ENCODE measurements at regions not wholly inside any gene's neighbourhood (a gene's known extent, or its start where the extent isn't known, plus 50 kb on each side); places are given as distances from the start of the nearest gene placed in this dataset.
"Not testable (repeated sequence)": the region's sequence is repeated elsewhere in the genome, so short reads cannot be mapped to it uniquely, and the experiment has no call there.

- Mint-ChIP-seq H3K4me3 (no peak overlapping the region), H3K36me3 (ENCODE audit: low read depth) (no peaks in the 10 kb centered on the region), H3K27me3 (no peaks in the 10 kb centered on the region), H3K4me1 (no peaks in the 10 kb centered on the region), H3K27ac (no peak overlapping the region), H3K9me3 (peaks cover 7% of the 10 kb centered on the region)
- DNase-seq, result no peak
- intact Hi-C loops (cut with micrococcal nuclease), result no loop called here
These were observed 58.9 kb downstream of the OR5AK2 start for GRCh38 chr11:57047610-57048009.

DNA sequence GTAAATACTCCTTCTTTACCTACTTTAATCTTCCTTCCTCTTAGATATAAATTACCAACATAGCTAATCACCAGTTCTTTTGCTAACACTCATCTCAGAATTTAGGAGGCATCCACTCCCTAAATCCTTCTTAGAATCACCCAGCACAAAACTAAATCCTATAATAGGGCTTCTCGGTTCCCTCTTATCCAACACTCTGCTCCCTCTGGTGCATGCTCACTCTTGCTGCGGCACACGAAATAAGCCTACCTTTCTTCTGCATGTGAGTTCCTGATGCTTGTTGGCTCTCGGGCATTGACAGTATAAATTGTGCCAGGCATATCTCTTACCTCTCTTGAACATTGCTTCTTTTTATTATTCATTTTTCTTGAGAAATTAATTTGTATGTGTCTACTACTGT, 61.0 kb downstream of the OR5AK2 start:
- Mint-ChIP-seq H3K27me3 (no peaks in the 10 kb centered on the region), H3K9me3 (peaks cover 7% of the 10 kb centered on the region), H3K4me3 (no peak overlapping the region), H3K36me3 (ENCODE audit: low read depth) (no peaks in the 10 kb centered on the region), H3K27ac (no peak overlapping the region), H3K4me1 (no peaks in the 10 kb centered on the region)
- intact Hi-C loops (cut with micrococcal nuclease), result no loop called here
- no peak for DNase-seq

DNA sequence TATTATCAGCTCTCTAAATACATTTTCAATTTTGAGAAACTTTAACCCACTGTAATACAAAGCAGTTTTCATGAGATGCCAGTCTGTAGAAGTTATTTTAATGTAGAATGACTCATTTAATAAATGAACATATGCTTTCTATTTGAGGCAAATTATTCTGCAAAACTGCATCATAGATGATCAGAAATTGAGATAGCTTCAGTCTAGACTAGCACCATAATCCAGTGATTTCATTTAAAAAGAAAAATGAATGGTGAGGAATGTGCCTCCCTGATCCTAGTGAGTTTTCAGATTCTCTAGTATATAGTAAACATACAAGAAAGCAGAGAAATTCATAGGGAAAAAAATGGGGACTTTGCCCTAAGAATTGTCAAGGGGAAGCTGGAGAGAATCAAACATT, 66.1 kb downstream of the OR5AK2 start:
- no peaks in the 10 kb centered on the region for H3K9me3 Mint-ChIP-seq
- intact Hi-C loops (cut with micrococcal nuclease), result no loop called here
- H3K27me3 Mint-ChIP-seq, result no peaks in the 10 kb centered on the region
- no peaks in the 10 kb centered on the region for H3K4me1 Mint-ChIP-seq
- H3K36me3 Mint-ChIP-seq (ENCODE audit: low read depth), result no peaks in the 10 kb centered on the region
- no peak overlapping the region for H3K4me3 Mint-ChIP-seq
- DNase-seq, result no peak
- no peak overlapping the region for H3K27ac Mint-ChIP-seq

DNA sequence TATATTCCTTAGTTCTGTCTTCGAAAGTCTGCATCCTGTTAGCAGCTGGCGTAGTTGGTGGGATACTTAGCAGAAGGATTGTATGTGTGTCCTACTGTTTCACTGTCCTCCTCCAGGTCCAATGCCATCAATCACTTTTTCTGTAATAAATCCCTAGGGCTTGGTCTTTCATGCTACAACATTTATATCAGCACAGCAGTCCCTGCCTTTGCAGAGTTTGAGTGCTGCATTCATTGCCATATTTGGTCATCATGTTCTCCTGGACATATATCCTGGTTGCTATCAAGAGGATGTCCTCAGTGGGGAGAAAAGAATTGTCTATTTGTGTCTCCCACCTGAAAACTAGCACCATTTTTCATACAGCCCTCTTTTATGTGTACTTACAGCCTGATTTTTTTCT, 67.0 kb downstream of the OR5AK2 start:
- H3K27ac Mint-ChIP-seq, result no peak overlapping the region
- no peaks in the 10 kb centered on the region for H3K36me3 Mint-ChIP-seq (ENCODE audit: low read depth)
- no peaks in the 10 kb centered on the region for H3K4me1 Mint-ChIP-seq
- no peaks in the 10 kb centered on the region for H3K9me3 Mint-ChIP-seq
- intact Hi-C loops (cut with micrococcal nuclease), result no loop called here
- no peak overlapping the region for H3K4me3 Mint-ChIP-seq
- DNase-seq, result no peak
- no peaks in the 10 kb centered on the region for H3K27me3 Mint-ChIP-seq

GRCh38 chr11:57056735-57057134, 68.0 kb downstream of the OR5AK2 start:
- intact Hi-C loops (cut with micrococcal nuclease), result no loop called here
- Mint-ChIP-seq H3K4me3 (no peak overlapping the region), H3K4me1 (no peaks in the 10 kb centered on the region), H3K9me3 (no peaks in the 10 kb centered on the region), H3K27ac (no peak overlapping the region), H3K36me3 (ENCODE audit: low read depth) (no peaks in the 10 kb centered on the region), H3K27me3 (no peaks in the 10 kb centered on the region)
- no peak for DNase-seq

GRCh38 chr11:57057561-57057960, 68.8 kb downstream of the OR5AK2 start:
- H3K27me3 Mint-ChIP-seq, result no peaks in the 10 kb centered on the region
- no peak overlapping the region for H3K4me3 Mint-ChIP-seq
- DNase-seq, result no peak
- H3K36me3 Mint-ChIP-seq (ENCODE audit: low read depth), result no peaks in the 10 kb centered on the region
- intact Hi-C loops (cut with micrococcal nuclease), result no loop called here
- no peaks in the 10 kb centered on the region for H3K4me1 Mint-ChIP-seq
- no peaks in the 10 kb centered on the region for H3K9me3 Mint-ChIP-seq
- no peak overlapping the region for H3K27ac Mint-ChIP-seq

DNA sequence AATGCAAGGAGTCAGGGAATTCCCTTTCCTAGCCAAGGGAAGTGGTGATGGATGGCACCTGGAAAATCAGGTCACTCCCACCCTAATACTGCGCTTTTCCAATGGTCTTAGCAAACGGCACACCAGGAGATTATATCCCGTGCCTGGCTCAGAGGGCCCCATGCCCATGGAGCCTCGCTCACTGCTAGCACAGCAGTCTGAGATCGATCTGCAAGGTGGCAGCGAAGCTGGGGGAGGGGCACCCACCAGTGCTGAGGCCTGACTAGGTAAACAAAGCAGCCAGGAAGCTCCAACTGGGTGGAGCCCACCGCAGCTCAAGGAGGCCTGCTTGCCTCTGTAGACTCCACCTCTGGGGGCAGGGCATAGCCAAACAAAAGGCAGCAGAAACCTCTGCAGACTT, 74.2 kb downstream of the OR5AK2 start:
- DNase-seq; H3K9me3 Mint-ChIP-seq; intact Hi-C loops (cut with micrococcal nuclease); H3K4me1 Mint-ChIP-seq; H3K27ac Mint-ChIP-seq; H3K4me3 Mint-ChIP-seq; H3K36me3 Mint-ChIP-seq (ENCODE audit: low read depth); H3K27me3 Mint-ChIP-seq: not testable (repeated sequence)

GRCh38 chr11:57069942-57070341, 81.2 kb downstream of the OR5AK2 start:
- no peak overlapping the region for H3K4me3 Mint-ChIP-seq
- intact Hi-C loops (cut with micrococcal nuclease), result no loop called here
- DNase-seq, result no peak
- H3K9me3 Mint-ChIP-seq, result no peaks in the 10 kb centered on the region
- no peaks in the 10 kb centered on the region for H3K4me1 Mint-ChIP-seq
- no peaks in the 10 kb centered on the region for H3K36me3 Mint-ChIP-seq (ENCODE audit: low read depth)
- no peak overlapping the region for H3K27ac Mint-ChIP-seq
- no peaks in the 10 kb centered on the region for H3K27me3 Mint-ChIP-seq

DNA sequence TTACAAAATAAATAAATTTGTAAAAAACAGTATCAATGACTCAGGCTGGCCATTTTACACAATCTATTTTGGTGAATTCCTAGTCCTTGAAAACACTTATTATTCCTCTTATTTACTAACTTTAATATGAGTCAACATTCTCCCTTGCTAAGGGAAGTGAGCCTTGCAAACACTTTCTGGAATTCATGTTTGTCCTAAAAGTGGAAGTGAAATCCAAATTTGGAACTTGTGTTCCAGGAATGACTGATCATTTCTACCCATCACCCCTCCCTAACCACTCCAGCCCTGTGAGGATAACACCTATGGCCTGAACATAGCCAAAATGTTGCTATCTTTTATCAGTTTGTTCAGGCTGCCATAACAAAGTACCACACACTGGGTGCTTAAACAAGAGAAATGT, 83.1 kb downstream of the OR5AK2 start:
- DNase-seq, result no peak
- H3K9me3 Mint-ChIP-seq, result no peaks in the 10 kb centered on the region
- intact Hi-C loops (cut with micrococcal nuclease), result no loop called here
- H3K4me3 Mint-ChIP-seq, result no peak overlapping the region
- no peak overlapping the region for H3K27ac Mint-ChIP-seq
- no peaks in the 10 kb centered on the region for H3K36me3 Mint-ChIP-seq (ENCODE audit: low read depth)
- H3K27me3 Mint-ChIP-seq, result no peaks in the 10 kb centered on the region
- H3K4me1 Mint-ChIP-seq, result no peaks in the 10 kb centered on the region

- intact Hi-C loops (cut with micrococcal nuclease), result no loop called here
- no peaks in the 10 kb centered on the region for H3K9me3 Mint-ChIP-seq
- H3K27ac Mint-ChIP-seq, result no peak overlapping the region
- H3K27me3 Mint-ChIP-seq, result no peaks in the 10 kb centered on the region
- no peak for DNase-seq
- no peak overlapping the region for H3K4me3 Mint-ChIP-seq
- no peaks in the 10 kb centered on the region for H3K4me1 Mint-ChIP-seq
- H3K36me3 Mint-ChIP-seq (ENCODE audit: low read depth), result no peaks in the 10 kb centered on the region
These were observed 83.9 kb downstream of the OR5AK2 start for GRCh38 chr11:57072640-57073039.

DNA sequence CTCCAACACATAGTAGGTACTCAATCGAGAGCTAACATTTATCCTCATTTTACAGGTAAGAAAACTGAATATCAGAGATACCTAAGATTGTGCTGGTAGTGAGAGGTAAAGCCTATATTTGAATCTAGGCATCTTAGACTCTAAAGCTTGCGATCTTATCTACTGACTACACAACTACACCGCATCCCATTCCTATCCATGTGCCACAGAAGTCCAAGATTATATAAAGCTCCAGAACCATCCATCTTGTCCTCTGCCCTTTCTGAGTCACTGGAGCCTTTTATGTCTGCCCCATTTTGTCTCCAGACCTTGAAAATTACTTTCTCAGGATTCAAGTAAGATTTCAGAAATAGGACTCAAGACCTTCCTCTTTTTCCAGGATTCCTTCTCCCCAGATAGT, 84.4 kb downstream of the OR5AK2 start:
- Mint-ChIP-seq H3K36me3 (ENCODE audit: low read depth) (no peaks in the 10 kb centered on the region), H3K4me1 (no peaks in the 10 kb centered on the region), H3K9me3 (no peaks in the 10 kb centered on the region), H3K27me3 (no peaks in the 10 kb centered on the region), H3K4me3 (no peak overlapping the region), H3K27ac (no peak overlapping the region)
- no peak for DNase-seq
- intact Hi-C loops (cut with micrococcal nuclease), result no loop called here

GRCh38 chr11:57081356-57081755, 92.6 kb downstream of the OR5AK2 start:
- H3K27ac Mint-ChIP-seq, result no peak overlapping the region
- H3K9me3 Mint-ChIP-seq, result no peaks in the 10 kb centered on the region
- H3K4me1 Mint-ChIP-seq, result no peaks in the 10 kb centered on the region
- DNase-seq, result no peak
- no peak overlapping the region for H3K4me3 Mint-ChIP-seq
- no peaks in the 10 kb centered on the region for H3K27me3 Mint-ChIP-seq
- intact Hi-C loops (cut with micrococcal nuclease), result no loop called here
- no peaks in the 10 kb centered on the region for H3K36me3 Mint-ChIP-seq (ENCODE audit: low read depth)

- no peaks in the 10 kb centered on the region for H3K4me1 Mint-ChIP-seq
- no peaks in the 10 kb centered on the region for H3K27me3 Mint-ChIP-seq
- H3K36me3 Mint-ChIP-seq (ENCODE audit: low read depth), result no peaks in the 10 kb centered on the region
- no peak overlapping the region for H3K4me3 Mint-ChIP-seq
- intact Hi-C loops (cut with micrococcal nuclease), result no loop called here
- DNase-seq, result no peak
- no peaks in the 10 kb centered on the region for H3K9me3 Mint-ChIP-seq
- H3K27ac Mint-ChIP-seq, result no peak overlapping the region
These were observed 93.4 kb downstream of the OR5AK2 start for GRCh38 chr11:57082125-57082524.

GRCh38 chr11:57083641-57084385, 95.1 kb downstream of the OR5AK2 start:
- Mint-ChIP-seq H3K27ac (no peak overlapping the region), H3K4me1 (no peaks in the 10 kb centered on the region), H3K27me3 (no peaks in the 10 kb centered on the region), H3K36me3 (ENCODE audit: low read depth) (no peaks in the 10 kb centered on the region), H3K4me3 (no peak overlapping the region), H3K9me3 (no peaks in the 10 kb centered on the region)
- DNase-seq, result no peak
- intact Hi-C loops (cut with micrococcal nuclease), result no loop called here

GRCh38 chr11:57085611-57086010, 96.1 kb upstream of the LRRC55 start:
- Mint-ChIP-seq H3K9me3 (no peaks in the 10 kb centered on the region), H3K27me3 (no peaks in the 10 kb centered on the region), H3K36me3 (ENCODE audit: low read depth) (no peaks in the 10 kb centered on the region), H3K4me1 (no peaks in the 10 kb centered on the region), H3K27ac (no peak overlapping the region), H3K4me3 (no peak overlapping the region)
- intact Hi-C loops (cut with micrococcal nuclease), result no loop called here
- no peak for DNase-seq

Data from activated CD4-positive, alpha-beta T cell treated with anti-CD3 and anti-CD28 coated beads, Interleukin-2, amount 10 ng/mL, durations not matched to agents 24 days and 14 days (primary cell).